GM21515 (cell line): ENCODE measurements at regions not wholly inside any gene's neighbourhood (a gene's known extent, or its start where the extent isn't known, plus 50 kb on each side); places are given as distances from the start of the nearest gene placed in this dataset.
"Not testable (repeated sequence)": the region's sequence is repeated elsewhere in the genome, so short reads cannot be mapped to it uniquely, and the experiment has no call there.

Experiments
- ATAC-seq: cut with Tn5 transposase; IDR thresholded peaks from one replicate; pipeline ENCODE4 v1.9.1; 2021; ENCODE audit not compliant: unreplicated experiment

DNA sequence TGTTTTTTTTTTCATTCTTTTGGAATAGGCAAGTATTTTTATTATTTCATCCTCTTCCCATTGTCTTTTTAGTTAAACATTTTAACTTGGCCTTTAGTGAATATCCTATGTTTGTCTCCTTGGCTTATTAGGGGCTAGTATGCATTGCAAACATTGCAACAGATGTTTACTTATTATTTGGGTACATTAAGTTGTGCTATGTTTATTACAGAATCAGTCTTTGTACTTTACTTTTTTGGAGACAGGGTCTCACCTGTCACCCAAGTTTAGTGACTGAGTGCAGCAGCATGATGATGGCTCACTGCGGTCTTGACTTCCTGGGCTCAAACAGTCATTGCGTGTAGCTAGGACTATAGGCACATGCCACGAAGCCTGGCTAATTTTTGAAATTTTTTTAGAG lies 51.1 kb upstream of the NUDT6 start:
- no peak for ATAC-seq

DNA sequence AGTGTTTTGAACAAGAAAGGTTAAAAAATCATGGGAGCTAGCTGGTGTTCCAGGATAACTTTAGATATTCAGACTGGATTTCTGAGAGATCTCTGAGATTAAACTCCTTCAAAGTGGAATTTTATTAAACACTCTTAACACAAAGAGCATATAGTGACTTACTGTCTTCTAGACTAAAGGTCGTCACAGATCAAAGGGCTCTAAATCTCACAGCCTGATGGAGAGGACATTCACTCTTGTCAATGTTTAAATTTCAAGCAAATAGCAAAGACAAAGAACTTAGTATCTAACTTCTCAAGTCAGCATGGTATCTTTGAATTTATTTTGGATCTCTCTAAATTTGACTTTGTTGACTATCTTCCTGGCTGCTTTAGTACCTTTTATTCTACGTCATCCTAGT lies 53.7 kb upstream of the NUDT6 start:
- ATAC-seq, result no peak

DNA sequence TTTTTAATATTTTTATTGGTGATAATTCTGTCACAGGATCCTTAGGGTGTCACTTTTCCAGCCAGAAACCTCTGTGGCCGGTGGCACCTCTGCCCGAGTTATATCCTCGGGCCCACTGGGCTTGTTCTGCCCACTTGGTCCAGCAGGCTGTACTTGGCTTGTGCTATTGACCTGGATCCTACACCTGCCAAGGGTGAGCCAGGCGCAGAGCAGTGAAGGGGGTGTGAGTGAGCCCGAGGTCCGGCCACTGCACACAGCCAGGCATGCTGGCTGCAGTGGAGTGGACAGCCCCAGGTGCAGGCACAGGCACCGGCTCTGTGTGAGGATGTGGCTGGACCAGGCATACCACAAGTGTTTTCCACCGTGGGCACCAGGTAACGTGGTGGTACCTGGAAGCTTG lies 54.7 kb upstream of the NUDT6 start:
- ATAC-seq, result no peak

DNA sequence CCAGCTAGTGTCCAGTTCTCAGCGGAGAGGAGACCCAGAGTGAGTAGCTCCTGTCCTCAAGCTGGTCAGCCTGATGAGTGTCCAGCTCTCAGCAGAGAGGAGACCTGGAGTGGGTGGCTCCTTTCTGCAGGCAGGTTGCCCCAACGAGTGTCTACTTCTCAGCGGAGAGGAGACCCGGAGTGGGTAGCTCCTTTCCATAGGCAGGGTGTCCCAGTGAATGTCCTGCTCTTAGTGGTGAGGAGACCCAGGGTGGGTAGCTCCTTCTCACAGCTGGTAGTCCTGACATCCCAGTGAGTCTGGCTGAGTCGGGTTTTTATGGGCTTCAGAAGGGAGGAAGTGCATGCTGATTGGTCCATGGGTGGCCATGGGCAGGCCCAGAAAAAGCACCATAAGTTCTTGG lies 55.7 kb upstream of the NUDT6 start:
- no peak for ATAC-seq

DNA sequence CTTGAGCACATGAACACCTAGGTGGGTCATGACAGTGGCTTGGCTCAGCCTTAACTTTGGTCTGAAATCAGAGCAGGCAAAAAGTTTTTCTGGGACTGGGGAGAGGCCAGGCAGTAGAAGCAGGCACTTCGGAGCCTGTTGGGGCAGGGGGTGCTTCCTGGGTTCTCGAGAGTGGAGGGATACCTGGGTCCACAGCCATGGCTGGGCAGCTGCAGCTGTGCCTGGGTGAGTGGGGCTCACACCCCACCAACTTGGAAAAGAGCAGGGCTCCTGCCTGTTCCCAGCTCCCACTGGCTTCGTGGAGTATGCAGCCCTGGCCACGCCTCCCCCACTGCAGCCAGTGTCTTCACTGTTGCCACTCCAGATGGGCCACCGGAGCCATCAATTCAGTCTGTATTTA lies 56.4 kb upstream of the NUDT6 start:
- no peak for ATAC-seq

DNA sequence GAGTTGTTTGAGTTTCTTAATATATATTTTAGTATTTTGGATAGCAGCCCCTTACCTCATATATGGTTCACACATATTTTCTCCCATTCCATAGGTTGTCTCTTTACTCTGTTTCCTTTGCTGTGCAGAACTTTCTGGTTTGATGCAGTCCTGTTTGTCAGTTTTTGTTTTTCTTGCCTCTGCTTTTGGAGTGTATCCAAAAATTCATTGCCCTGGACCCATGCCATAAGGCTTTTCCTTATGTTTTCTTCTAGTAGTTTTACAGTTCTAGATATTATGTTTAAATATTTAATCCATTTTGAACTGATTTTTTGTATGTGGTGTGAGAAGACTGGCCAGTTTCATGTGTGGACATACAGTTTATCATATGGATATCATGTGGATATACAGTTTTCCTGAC lies 58.5 kb upstream of the NUDT6 start:
- no peak for ATAC-seq

DNA sequence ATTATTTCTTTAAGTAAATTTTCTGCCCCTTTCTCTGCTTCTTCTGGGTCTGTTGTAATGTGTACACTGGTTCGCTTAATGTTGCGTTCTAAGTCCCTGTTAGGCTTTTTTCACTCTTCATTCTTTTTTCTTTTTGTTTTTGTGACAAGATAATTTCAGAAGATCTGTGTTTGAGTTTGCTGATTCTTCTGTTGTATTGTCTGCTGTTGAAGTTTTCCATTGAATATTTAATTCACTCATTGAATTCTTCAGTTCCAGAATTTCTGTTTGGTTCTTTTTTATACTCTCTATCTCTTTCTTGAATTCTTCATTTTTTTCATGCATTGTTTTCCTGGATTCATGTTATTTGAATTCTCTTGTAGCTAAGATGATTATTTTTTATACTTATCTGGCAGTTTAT lies 66.3 kb upstream of the NUDT6 start:
- ATAC-seq, result no peak

DNA sequence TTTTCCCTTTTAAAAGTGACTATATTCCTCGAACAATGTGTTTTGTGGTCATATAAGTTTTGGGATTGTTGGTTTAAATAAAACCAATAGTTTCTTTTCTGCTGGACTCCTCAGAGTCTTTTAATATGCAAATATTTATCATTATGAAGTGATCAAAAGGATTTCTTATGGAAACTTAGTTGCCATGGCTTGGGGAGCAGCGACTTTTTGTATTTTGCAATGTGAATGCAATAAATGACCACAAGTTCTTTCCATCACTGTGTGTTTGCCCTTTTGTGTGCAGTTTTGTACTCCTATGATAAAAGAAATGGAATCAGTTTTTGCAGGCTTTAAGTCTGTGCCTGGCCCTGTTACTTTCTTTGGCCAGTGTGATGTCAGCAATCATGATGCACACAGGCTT lies 68.5 kb upstream of the NUDT6 start:
- ATAC-seq, result no peak

DNA sequence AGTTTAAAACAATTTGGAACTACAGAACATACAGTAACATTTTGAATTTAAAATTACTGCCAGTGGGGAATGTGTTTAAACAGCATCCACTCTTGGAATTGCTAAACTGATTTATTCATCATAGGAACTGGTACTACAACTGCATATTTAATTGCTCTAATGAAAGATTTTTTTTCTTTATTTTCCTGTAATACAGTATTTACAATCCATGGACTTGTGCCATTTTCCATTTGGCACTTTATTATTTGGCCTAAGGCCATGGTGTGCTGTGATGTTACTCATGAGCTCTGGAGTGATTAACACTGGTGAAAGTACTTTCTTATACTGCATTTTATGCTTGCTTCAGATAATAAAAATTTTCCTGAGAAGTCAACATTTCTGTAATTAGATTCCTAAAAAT lies 69.7 kb upstream of the NUDT6 start:
- ATAC-seq, result no peak

DNA sequence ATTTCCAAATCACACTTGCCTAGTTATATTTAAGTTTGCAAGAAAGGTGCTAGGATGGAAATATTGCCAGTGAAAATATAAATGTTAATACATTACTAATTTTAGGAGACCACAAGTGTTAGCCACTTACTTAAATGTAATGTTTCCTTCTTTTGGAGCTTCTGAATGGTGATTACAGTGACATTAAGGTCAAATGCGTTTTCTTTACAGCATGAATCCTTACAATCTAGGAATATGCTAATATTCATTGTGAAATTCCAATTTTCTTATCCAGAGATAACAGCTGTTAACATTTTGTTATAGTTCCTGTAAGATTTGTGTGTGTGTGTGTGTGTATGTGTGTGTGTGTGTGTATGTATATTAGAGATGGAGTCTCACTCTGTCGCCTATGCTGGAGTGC lies 70.2 kb upstream of the NUDT6 start:
- no peak for ATAC-seq

DNA sequence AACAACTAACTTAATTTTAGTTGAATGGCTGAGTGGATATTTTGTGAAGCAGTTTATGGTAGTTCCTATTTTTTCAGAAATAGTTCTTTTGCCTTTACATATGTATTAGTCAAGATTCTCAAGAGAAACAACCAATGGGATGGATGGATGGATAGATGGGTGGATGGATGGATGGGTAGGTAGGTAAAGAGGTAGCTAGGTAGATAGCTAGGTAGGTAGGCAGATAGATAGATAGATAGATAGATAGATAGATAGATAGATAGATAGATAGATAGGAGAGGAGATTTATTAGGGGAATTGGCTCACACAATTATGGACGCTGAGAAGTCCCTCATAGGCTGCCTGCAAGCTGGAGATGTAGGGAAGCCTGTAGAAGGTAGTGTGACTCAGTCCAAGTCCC lies 74.0 kb upstream of the NUDT6 start:
- ATAC-seq, result no peak

DNA sequence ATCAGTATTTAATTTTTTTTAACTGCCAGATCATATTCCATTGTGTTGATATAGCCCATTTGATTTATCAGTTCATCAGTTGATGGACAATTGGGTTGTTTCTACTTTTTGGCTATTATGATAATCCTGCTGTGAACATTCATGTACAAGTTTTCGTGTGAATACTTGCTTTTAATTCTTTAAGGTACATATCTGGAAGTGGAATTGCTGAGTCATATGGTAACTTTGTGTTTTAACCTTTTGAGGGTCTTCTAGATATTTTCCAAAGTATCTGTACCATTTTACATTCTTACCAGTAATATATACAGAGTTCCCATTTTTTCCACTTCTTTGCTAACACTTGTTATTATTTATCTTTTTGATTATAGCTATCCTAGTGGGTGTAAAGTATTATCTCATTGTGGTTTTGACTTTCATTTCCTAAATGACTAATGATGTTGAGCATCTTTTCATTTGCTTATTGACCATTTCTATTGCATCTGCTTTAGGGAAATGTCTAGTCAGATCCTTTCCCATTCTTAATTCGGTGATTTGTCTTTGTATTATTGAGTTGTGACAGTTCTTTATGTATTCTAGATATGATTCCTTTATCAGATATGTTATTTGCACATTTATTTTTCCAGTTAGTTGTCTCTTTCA lies 75.2 kb upstream of the NUDT6 start:
- peak; percentile 56 for ATAC-seq

DNA sequence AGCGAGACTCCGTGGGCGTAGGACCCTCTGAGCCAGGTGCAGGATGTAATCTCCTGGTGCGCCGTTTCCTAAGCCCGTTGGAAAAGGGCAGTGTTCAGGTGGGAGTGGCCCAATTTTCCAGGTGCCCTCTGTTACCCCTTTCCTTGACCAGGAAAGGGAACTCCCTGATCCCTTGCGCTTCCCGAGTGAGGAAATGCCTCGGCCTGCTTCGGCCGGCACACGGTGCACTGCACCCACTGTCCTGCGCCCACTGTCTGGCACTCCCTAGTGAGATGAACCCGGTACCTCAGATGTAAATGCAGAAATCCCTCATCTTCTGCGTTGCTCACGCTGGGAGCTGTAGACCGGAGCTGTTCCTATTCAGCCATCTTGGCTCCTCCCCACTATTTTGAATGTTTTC lies 81.7 kb upstream of the NUDT6 start:
- ATAC-seq, result not testable (repeated sequence)

DNA sequence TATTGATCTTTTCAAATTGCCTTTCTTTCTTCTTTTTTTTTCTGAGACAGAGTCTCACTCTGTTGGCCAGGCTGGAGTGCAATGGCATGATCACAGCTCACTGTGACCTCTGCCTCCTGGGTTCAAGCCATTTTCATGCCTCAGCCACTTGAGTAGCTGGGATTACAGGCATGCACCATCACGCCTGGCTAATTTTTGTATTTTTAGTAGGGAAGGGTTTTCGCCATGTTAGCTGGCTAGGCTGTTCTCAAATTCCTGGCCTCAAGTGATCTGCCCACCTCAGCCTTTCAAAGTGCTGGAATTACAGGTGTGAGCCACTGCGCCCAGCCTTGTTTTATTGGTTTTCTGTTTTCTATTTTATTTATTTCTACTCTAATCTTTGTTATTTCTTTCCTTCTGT lies 82.7 kb upstream of the NUDT6 start:
- not testable (repeated sequence) for ATAC-seq

DNA sequence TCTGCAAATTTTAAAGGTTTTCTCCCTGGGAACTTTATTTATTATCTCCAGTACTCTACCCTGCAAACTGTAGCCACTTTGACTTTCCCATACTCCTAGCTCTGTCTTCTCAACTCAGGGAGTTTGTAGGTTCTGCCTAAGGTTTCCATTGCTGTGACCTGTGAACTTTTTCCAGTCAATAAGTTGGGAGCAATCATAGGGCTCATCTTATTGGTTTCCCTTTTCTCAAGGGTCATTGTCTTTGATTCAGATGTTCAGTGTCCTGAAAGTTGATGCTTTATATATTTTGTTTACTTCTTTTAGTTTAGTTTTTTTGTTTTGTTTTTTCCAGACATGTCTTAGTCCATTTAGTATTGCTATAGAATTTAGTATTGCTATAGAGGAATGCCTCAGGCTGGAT lies 85.3 kb upstream of the NUDT6 start:
- no peak for ATAC-seq

DNA sequence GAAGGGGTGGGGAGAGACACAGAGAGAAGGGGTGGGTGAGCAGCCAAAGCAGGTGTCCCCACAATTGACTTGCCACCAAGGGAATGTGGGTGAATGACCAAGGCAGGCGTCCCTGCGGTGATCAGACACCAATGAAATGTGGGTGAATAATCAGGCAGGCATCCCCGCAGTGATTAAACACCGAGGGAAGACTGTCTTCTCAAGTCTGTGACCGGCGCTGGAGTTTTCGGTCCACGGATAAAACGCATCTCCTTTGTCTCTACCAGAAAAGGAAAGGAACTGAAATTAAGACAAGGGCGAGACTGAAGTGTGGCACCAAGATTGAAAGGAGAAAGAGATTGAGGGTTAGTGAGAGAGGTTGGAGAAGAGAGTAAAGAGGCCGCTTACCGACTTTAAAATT lies 90.0 kb upstream of the NUDT6 start:
- ATAC-seq, result not testable (repeated sequence)

DNA sequence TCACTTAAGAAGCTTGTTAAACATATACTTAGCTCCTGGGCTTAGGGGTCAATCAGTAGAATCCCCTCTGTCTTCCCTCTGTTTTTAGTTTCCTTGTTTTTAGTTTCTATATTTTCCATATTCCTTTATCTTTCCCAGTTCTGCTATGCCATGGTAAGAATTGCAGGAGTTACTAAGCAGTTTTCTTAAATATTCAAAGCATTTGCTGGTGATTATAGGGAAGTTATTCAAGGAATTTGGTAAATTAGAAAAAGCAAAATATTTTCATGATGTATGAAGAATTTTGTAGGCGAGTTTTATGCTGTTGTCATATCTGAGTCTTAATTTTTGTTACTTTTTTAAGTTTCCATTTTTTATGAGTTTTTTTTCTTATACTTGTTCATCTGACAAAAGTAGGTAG lies 91.6 kb upstream of the NUDT6 start:
- no peak for ATAC-seq

DNA sequence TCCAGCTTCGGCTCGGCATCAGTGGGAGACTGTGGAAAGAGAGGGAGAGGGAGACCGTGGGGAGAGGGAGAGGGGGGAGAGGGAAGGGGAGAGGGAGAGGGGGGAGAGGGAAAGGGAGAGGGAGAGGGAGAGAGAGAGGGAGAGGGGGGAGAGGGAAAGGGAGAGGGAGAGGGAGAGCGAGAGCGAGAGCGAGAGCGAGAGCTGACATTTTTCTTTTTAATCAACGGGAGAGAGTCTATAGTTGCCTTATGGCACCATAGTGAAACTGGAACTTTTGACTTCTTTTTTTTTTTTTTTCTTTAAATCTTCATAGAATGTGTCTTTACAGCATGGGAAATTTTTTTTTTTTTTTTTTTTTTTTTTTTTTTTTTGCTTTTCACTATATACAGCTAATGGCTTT lies 94.7 kb upstream of the NUDT6 start:
- no peak for ATAC-seq

DNA sequence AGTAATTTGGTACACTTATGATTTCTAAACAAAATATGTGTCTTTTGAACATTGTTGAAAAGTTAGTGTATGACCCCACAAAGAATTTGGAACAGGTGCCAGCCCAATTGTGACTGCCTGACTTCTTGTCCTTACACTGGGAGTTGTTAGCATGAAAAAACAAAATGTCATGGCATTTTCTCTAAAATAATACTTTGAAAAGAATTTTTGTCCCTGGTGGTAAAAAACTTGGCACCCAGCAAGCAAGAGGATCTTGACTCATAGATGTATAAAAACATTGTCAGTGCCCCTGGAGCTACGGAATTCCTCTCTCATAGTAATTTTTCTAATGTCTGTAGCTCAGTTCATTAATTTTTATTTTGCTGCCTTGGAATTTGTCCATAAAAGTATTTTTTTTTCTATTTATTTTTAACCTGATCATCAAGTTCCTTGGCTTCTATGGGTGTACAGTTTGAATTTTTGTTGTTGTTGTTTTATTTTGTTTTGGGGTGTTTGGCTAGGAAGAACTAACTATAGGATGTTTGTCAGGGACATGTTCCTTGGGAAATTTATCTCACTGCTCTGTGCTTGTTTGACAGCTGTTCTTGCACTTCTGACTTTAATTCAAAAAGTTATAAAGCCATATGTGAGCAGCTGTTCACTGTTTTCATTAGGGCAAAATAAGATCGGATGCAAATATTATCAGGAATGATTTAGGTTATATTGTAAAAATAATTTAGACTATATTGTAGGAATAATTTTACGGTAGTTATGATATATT lies 95.4 kb upstream of the NUDT6 start:
- ATAC-seq, result no peak

DNA sequence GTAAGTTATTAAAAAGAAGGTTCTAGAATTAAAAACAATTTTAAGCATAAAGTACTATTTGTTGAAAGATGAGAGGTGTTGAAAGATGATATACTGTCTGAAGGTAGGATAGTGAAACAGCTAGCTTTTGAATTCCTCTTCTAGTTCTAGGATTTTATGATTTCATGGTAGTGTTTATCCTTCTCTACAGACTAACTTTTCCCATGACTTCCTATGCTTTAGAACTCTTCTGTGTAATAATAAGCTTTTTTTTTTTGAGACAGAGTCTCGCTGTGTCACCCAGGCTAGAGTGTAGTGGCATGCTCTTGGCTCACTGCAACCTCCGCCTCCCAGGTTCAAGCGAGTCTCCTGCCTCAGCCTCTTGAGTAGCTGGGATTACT lies 96.0 kb upstream of the NUDT6 start:
- ATAC-seq, result no peak

DNA sequence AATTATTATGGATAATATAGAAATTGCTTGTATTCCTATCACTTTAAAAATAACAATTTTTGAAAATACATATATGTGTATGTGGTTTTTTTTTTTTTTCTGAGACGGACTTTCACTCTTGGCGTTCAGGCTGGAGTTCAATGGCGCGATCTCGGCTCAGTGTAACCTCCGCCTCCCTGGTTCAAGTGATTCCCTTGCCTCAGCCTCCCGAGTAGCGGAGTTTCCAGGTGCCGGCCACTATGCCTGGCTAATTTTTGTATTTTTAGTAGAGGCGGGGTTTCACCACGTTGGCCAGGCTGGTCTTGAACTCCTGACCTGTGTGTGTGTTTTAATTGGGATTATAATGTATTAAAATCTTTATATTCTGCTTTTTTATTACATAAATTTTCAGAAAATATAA lies 97.9 kb upstream of the NUDT6 start:
- no peak for ATAC-seq

DNA sequence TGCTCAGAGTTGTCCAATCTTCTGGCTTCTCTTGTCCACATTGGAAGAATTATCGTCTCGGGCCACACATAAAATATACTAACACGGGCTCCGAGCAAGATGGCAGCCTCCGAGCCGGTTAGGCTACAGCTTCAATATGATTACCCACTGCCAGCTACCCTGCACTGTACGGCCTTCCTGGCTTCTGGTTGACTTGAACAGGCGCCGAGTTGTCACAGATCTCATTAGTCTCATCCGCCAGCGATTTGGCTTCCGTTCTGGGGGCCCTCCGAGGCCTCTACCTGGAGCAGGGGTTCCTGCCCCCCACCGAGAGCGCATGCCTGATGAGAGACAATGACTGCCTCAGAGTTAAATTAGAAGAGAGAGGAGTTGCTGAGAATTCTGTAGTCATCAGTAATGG lies 101.2 kb upstream of the NUDT6 start:
- no peak for ATAC-seq

DNA sequence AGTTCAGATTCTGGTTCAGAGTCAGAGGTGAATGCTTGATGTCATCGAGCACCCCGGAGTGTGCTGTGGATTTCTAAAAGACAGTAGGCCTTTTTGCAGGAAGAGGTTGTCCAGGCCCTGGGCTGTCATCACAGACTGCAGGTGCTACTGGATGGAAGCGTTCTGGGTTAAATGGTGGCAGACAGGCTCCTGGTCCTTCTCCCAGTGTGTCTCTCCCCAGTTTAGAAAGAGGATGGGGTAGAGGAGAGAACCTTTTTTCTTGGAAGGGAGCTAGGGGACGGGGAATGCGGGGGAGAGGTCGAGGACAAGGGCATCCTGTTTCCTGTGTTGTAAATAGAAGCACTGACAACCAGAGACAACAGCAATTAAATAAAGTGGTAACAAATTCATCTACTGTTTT lies 102.3 kb upstream of the NUDT6 start:
- ATAC-seq, result no peak
